Liver (tissue), 8 donors: ENCODE measurements at regions not wholly inside any gene's neighbourhood (a gene's known extent, or its start where the extent isn't known, plus 50 kb on each side); places are given as distances from the start of the nearest gene placed in this dataset.

Experiments used
- DNase-seq: peaks from one replicate; pipeline ENCODE4 v3.0.0-alpha.2; 2017; ENCODE audit warnings: low spot score
- H3K27ac ChIP-seq, 2 donors: one replicate each; pipeline ENCODE4 v1.7.0; 2013; ENCODE audit warnings: inconsistent platforms in 2 of 2, low read length in 2 of 2, control low read depth in 1 of 2, low read depth in 1 of 2, mild to moderate bottlenecking in 1 of 2
- H3K27me3 ChIP-seq, 4 donors: one replicate each; pipeline versions ENCODE4 v1.6.1 to v1.7.0; 2013; ENCODE audit warnings: low read length in 3 of 4, inconsistent platforms in 1 of 4, mild to moderate bottlenecking in 1 of 4, moderate library complexity in 1 of 4; ENCODE audit not compliant: control insufficient read depth in 4 of 4, insufficient read depth in 4 of 4
- H3K36me3 ChIP-seq, 4 donors: one replicate each; pipeline versions ENCODE4 v1.6.1 to v1.7.0; 2013; ENCODE audit warnings: low read length in 3 of 4, mild to moderate bottlenecking in 3 of 4, low read depth in 1 of 4, moderate library complexity in 1 of 4; ENCODE audit not compliant: control insufficient read depth in 4 of 4, insufficient read depth in 3 of 4
- H3K4me1 ChIP-seq, 4 donors: one replicate each; pipeline versions ENCODE4 v1.6.1 to v1.7.0; 2013; ENCODE audit warnings: low read length in 3 of 4, mild to moderate bottlenecking in 3 of 4, moderate library complexity in 1 of 4; ENCODE audit not compliant: control insufficient read depth in 4 of 4, insufficient read depth in 4 of 4
- H3K4me3 ChIP-seq, 3 donors: one replicate each; pipeline versions ENCODE4 v1.6.1 to v1.7.0; 2013; ENCODE audit warnings: low read length in 3 of 3, control low read depth in 1 of 3, low read depth in 1 of 3, mild to moderate bottlenecking in 1 of 3
- H3K9ac ChIP-seq, 2 donors: one replicate each; pipeline ENCODE4 v1.7.0; 2013; ENCODE audit warnings: low read length in 2 of 2, mild to moderate bottlenecking in 2 of 2, moderate library complexity in 2 of 2, control low read depth in 1 of 2, low read depth in 1 of 2
- H3K9me3 ChIP-seq, 4 donors: one replicate each; pipeline versions ENCODE4 v1.6.1 to v1.7.0; 2013; ENCODE audit warnings: low read length in 3 of 4; ENCODE audit not compliant: control insufficient read depth in 4 of 4
- EGR1 ChIP-seq, 2 donors: IDR thresholded peaks; 2 replicates each; pipeline ENCODE4 v1.6.1; 2016 to 2018; ENCODE audit warnings: antibody characterized with exemption in 2 of 2, low read depth in 2 of 2
- FOXA1 ChIP-seq: IDR thresholded peaks from 2 replicates; pipeline ENCODE4 v1.6.1; 2016; ENCODE audit warnings: antibody characterized with exemption
- FOXA2 ChIP-seq: IDR thresholded peaks from 2 replicates; pipeline ENCODE4 v1.6.1; 2016; ENCODE audit warnings: antibody characterized with exemption
- GABPA ChIP-seq, 2 donors: IDR thresholded peaks in 1 of 2; conservative IDR thresholded peaks in 1 of 2; 2 replicates each; pipeline ENCODE4 v1.6.1; 2016; ENCODE audit warnings: antibody characterized with exemption in 2 of 2, mild to moderate bottlenecking in 1 of 2, moderate library complexity in 1 of 2
- HNF4A ChIP-seq, 2 donors: conservative IDR thresholded peaks; 2 replicates each; pipeline ENCODE4 v1.6.1; 2016; ENCODE audit warnings: antibody characterized with exemption in 2 of 2, mild to moderate bottlenecking in 2 of 2
- HNF4G ChIP-seq: IDR thresholded peaks from 2 replicates; pipeline ENCODE4 v1.6.1; 2016; ENCODE audit warnings: antibody characterized with exemption
- JUND ChIP-seq, 2 donors: IDR thresholded peaks; 2 replicates each; pipeline ENCODE4 v1.6.1; 2016; ENCODE audit warnings: antibody characterized with exemption in 2 of 2
- MAX ChIP-seq: IDR thresholded peaks from 2 replicates; pipeline ENCODE4 v1.6.1; 2016; ENCODE audit warnings: antibody characterized with exemption
- NR2F2 ChIP-seq: IDR thresholded peaks from 2 replicates; pipeline ENCODE4 v1.6.1; 2016; ENCODE audit warnings: antibody characterized with exemption
- RAD21 ChIP-seq, 2 donors: IDR thresholded peaks; 2 replicates each; pipeline ENCODE4 v1.6.1; 2016; ENCODE audit warnings: antibody characterized with exemption in 2 of 2, mild to moderate bottlenecking in 2 of 2
- RXRA ChIP-seq, 2 donors: IDR thresholded peaks; 2 replicates each; pipeline ENCODE4 v1.6.1; 2017 to 2018; ENCODE audit warnings: antibody characterized with exemption in 2 of 2, mild to moderate bottlenecking in 1 of 2
- SP1 ChIP-seq: IDR thresholded peaks from 2 replicates; pipeline ENCODE4 v1.6.1; 2018; ENCODE audit warnings: antibody characterized with exemption, mild to moderate bottlenecking
- TAF1 ChIP-seq: conservative IDR thresholded peaks from 2 replicates; pipeline ENCODE4 v1.6.1; 2016; ENCODE audit warnings: antibody characterized with exemption, mild to moderate bottlenecking
- YY1 ChIP-seq: IDR thresholded peaks from 2 replicates; pipeline ENCODE4 v1.6.1; 2016; ENCODE audit warnings: antibody characterized with exemption, mild to moderate bottlenecking
- ZBTB33 ChIP-seq: IDR thresholded peaks from 2 replicates; pipeline ENCODE4 v1.6.1; 2016; ENCODE audit warnings: antibody characterized with exemption
- WGBS: extraction: QIAGEN DNeasy Blood & Tissue Kit; methylation state at CpG from one replicate; pipeline ENCODE4 v1.1.7; 2013; 5-methylcytosine and 5-hydroxymethylcytosine counted together
- TF ChIP-seq, protein P1 (sequence below): IDR thresholded peaks from 2 replicates; pipeline ENCODE4 v1.6.1; 2016; ENCODE audit warnings: antibody characterized with exemption
- TF ChIP-seq, protein P2 (sequence below): fragments of 150-350 bp; IDR thresholded peaks from 2 replicates; pipeline ENCODE4 v1.5.1; 2017; ENCODE audit warnings: improper control_type of control experiment, low read depth, low read length; ENCODE audit not compliant: missing input control
- TF ChIP-seq, protein P3 (sequence below): IDR thresholded peaks from 2 replicates; pipeline ENCODE4 v1.6.1; 2016; ENCODE audit warnings: antibody characterized with exemption, mild to moderate bottlenecking
- donor health status: healthy.
- donor health status: healthy.
- donor health status: healthy.
- donor health status: healthy.
- donor health status: healthy.

DNA sequence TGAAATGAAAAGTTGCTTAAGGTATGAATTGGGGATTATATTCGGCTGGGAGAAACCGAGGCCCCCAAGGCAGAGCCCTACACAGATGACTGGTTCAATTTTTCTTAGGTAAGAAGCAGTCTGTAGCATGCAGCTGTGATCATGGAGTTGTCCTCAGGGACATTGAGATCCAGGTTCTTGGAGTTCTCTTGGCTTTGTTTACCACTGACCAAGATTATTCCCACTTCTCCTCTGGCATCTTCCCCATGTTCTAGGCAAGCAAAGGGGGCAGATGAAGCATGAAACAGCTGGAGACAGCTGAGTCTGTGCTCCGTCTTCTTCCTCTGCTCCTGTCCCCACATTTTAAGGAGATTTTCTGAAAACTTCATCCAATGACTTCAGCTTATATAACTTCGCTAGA, 129.5 kb upstream of the BMPER start:
- H3K27me3 ChIP-seq = no peaks in the 10 kb centered on the region
- no peak overlapping the region for H3K27ac ChIP-seq
- 94% methylated on average over 4 of the region's 4 CpGs for WGBS

More for the DNA sequence above, 129.5 kb upstream of the BMPER start:
- no peak for DNase-seq
- H3K4me3 ChIP-seq = no peak overlapping the region
- H3K9ac ChIP-seq = no peak overlapping the region
- no peak for TF ChIP-seq FOXA2
- no peak for TF ChIP-seq EGR1 (IDR thresholded peaks at IDR 0.05; ENCODE audit: low read depth in 2 of 2)
- TF ChIP-seq JUND (IDR thresholded peaks at IDR 0.05) = no peak
- TF ChIP-seq, protein P1, sequence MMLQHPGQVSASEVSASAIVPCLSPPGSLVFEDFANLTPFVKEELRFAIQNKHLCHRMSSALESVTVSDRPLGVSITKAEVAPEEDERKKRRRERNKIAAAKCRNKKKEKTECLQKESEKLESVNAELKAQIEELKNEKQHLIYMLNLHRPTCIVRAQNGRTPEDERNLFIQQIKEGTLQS = no peak
- TF ChIP-seq, protein P2, sequence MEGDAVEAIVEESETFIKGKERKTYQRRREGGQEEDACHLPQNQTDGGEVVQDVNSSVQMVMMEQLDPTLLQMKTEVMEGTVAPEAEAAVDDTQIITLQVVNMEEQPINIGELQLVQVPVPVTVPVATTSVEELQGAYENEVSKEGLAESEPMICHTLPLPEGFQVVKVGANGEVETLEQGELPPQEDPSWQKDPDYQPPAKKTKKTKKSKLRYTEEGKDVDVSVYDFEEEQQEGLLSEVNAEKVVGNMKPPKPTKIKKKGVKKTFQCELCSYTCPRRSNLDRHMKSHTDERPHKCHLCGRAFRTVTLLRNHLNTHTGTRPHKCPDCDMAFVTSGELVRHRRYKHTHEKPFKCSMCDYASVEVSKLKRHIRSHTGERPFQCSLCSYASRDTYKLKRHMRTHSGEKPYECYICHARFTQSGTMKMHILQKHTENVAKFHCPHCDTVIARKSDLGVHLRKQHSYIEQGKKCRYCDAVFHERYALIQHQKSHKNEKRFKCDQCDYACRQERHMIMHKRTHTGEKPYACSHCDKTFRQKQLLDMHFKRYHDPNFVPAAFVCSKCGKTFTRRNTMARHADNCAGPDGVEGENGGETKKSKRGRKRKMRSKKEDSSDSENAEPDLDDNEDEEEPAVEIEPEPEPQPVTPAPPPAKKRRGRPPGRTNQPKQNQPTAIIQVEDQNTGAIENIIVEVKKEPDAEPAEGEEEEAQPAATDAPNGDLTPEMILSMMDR = no peak
- no peak for TF ChIP-seq NR2F2
- TF ChIP-seq MAX = no peak
- no peak for TF ChIP-seq FOXA1
- TF ChIP-seq, protein P3, sequence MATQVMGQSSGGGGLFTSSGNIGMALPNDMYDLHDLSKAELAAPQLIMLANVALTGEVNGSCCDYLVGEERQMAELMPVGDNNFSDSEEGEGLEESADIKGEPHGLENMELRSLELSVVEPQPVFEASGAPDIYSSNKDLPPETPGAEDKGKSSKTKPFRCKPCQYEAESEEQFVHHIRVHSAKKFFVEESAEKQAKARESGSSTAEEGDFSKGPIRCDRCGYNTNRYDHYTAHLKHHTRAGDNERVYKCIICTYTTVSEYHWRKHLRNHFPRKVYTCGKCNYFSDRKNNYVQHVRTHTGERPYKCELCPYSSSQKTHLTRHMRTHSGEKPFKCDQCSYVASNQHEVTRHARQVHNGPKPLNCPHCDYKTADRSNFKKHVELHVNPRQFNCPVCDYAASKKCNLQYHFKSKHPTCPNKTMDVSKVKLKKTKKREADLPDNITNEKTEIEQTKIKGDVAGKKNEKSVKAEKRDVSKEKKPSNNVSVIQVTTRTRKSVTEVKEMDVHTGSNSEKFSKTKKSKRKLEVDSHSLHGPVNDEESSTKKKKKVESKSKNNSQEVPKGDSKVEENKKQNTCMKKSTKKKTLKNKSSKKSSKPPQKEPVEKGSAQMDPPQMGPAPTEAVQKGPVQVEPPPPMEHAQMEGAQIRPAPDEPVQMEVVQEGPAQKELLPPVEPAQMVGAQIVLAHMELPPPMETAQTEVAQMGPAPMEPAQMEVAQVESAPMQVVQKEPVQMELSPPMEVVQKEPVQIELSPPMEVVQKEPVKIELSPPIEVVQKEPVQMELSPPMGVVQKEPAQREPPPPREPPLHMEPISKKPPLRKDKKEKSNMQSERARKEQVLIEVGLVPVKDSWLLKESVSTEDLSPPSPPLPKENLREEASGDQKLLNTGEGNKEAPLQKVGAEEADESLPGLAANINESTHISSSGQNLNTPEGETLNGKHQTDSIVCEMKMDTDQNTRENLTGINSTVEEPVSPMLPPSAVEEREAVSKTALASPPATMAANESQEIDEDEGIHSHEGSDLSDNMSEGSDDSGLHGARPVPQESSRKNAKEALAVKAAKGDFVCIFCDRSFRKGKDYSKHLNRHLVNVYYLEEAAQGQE = no peak
- TF ChIP-seq RXRA (IDR thresholded peaks at IDR 0.05) = no peak
- no peak for TF ChIP-seq HNF4G
- no peak for TF ChIP-seq HNF4A (conservative IDR thresholded peaks at IDR 0.05)
- no peak for TF ChIP-seq YY1
- no peak for TF ChIP-seq GABPA (IDR thresholded peaks at IDR 0.05 in 1 of 2, conservative IDR thresholded peaks at IDR 0.05 in 1 of 2)
- no peak for TF ChIP-seq TAF1
- no peak for TF ChIP-seq RAD21 (IDR thresholded peaks at IDR 0.05)
- no peak for TF ChIP-seq SP1
- no peak for TF ChIP-seq ZBTB33
- no peaks in the 10 kb centered on the region for H3K36me3 ChIP-seq
- no peaks in the 10 kb centered on the region for H3K4me1 ChIP-seq
- no peaks in the 10 kb centered on the region for H3K9me3 ChIP-seq
